NT2/D1 (cell line): ENCODE measurements at regions not wholly inside any gene's neighbourhood (a gene's known extent, or its start where the extent isn't known, plus 50 kb on each side); places are given as distances from the start of the nearest gene placed in this dataset.

Experiments
- DNase-seq: peaks from one replicate; pipeline ENCODE4 v3.0.0-alpha.2; 2011; ENCODE audit warnings: low read depth, low spot score
- H3K27me3 ChIP-seq: 2 replicates; pipeline ENCODE4 v1.6.0; 2011; ENCODE audit warnings: mild to moderate bottlenecking; ENCODE audit not compliant: insufficient read length, insufficient read depth
- H3K36me3 ChIP-seq: 2 replicates; pipeline ENCODE4 v1.6.1; 2011; ENCODE audit warnings: mild to moderate bottlenecking, low read length, mixed read lengths; ENCODE audit not compliant: insufficient read depth, insufficient read length
- H3K4me1 ChIP-seq: 2 replicates; pipeline ENCODE4 v1.5.1; 2011; ENCODE audit not compliant: insufficient read depth, insufficient read length
- H3K4me3 ChIP-seq: 2 replicates; pipeline ENCODE4 v1.5.1; 2011; ENCODE audit warnings: low read depth; ENCODE audit not compliant: insufficient read length
- H3K9ac ChIP-seq: 2 replicates; pipeline ENCODE4 v1.6.0; 2011; ENCODE audit warnings: low read depth; ENCODE audit not compliant: insufficient read length
- H3K9me3 ChIP-seq: 2 replicates; pipeline ENCODE4 v1.5.1; 2011; ENCODE audit warnings: mild to moderate bottlenecking, low read length; ENCODE audit not compliant: insufficient read depth
- SUZ12 ChIP-seq: IDR thresholded peaks from 2 replicates; pipeline ENCODE4 v1.6.1; 2011; ENCODE audit not compliant: insufficient read length, insufficient read depth; ENCODE audit errors: extremely low read depth
- YY1 ChIP-seq: IDR thresholded peaks from 2 replicates; pipeline ENCODE4 v1.6.1; 2011; ENCODE audit not compliant: insufficient read length, insufficient read depth
- ZNF274 ChIP-seq: IDR thresholded peaks from 2 replicates; pipeline ENCODE4 v1.6.1; 2011; ENCODE audit warnings: mild to moderate bottlenecking, low read depth, low read length

- no peak for DNase-seq
- no peaks in the 10 kb centered on the region for H3K4me1 ChIP-seq
- TF ChIP-seq YY1, result no peak
- no peak for TF ChIP-seq SUZ12
- TF ChIP-seq ZNF274, result no peak
- H3K9ac ChIP-seq, result no peak overlapping the region
- no peaks in the 10 kb centered on the region for H3K9me3 ChIP-seq
- H3K36me3 ChIP-seq, result no peaks in the 10 kb centered on the region
- H3K27me3 ChIP-seq, result no peaks in the 10 kb centered on the region
- H3K4me3 ChIP-seq, result no peak overlapping the region
Measured at GRCh38 chr2:224242561-224242960, 159.3 kb downstream of the FAM124B start.

GRCh38 chr2:224241812-224242211, 160.1 kb downstream of the FAM124B start:
- Histone ChIP-seq H3K9me3 (no peaks in the 10 kb centered on the region), H3K36me3 (no peaks in the 10 kb centered on the region), H3K9ac (no peak overlapping the region), H3K4me1 (no peaks in the 10 kb centered on the region), H3K27me3 (no peaks in the 10 kb centered on the region), H3K4me3 (no peak overlapping the region)
- no peak for TF ChIP-seq YY1
- no peak for TF ChIP-seq ZNF274
- no peak for TF ChIP-seq SUZ12
- DNase-seq, result no peak

- DNase-seq, result no peak
- H3K9me3 ChIP-seq, result no peaks in the 10 kb centered on the region; the same call in 1 of the 2 replicates
- H3K4me1 ChIP-seq, result no peaks in the 10 kb centered on the region
Measured at GRCh38 chr2:224241001-224241400, 160.9 kb downstream of the FAM124B start.

GRCh38 chr2:224223851-224224555, 177.9 kb downstream of the FAM124B start:
- TF ChIP-seq SUZ12 (no peak), ZNF274 (no peak)
- H3K4me3 ChIP-seq, result no peak overlapping the region
- no peak overlapping the region for H3K9ac ChIP-seq
- H3K36me3 ChIP-seq, result no peaks in the 10 kb centered on the region
- no peak for DNase-seq
- H3K27me3 ChIP-seq, result no peaks in the 10 kb centered on the region
- H3K9me3 ChIP-seq, result peaks cover 24% of the 10 kb centered on the region
- H3K4me1 ChIP-seq, result peaks cover 4% of the 10 kb centered on the region

More at GRCh38 chr2:224241001-224241400, 160.9 kb downstream of the FAM124B start:
- H3K36me3 ChIP-seq, result no peaks in the 10 kb centered on the region
- no peak overlapping the region for H3K9ac ChIP-seq
- no peaks in the 10 kb centered on the region for H3K27me3 ChIP-seq
- no peak for TF ChIP-seq ZNF274
- no peak for TF ChIP-seq SUZ12
- TF ChIP-seq YY1, result no peak
- H3K4me3 ChIP-seq, result no peak overlapping the region

GRCh38 chr2:224222974-224223373, 178.9 kb downstream of the FAM124B start:
- Histone ChIP-seq H3K36me3 (no peaks in the 10 kb centered on the region), H3K4me1 (peaks cover 4% of the 10 kb centered on the region), H3K27me3 (no peaks in the 10 kb centered on the region), H3K4me3 (no peak overlapping the region), H3K9ac (no peak overlapping the region), H3K9me3 (peaks cover 34% of the 10 kb centered on the region)
- TF ChIP-seq SUZ12 (no peak), YY1 (no peak)
- DNase-seq, result no peak

GRCh38 chr2:224222291-224222690, 179.6 kb downstream of the FAM124B start:
- Histone ChIP-seq H3K9ac (no peak overlapping the region), H3K36me3 (no peaks in the 10 kb centered on the region), H3K27me3 (no peaks in the 10 kb centered on the region), H3K9me3 (peaks cover 41% of the 10 kb centered on the region), H3K4me1 (peaks cover 5% of the 10 kb centered on the region), H3K4me3 (no peak overlapping the region)
- DNase-seq, result no peak
- no peak for TF ChIP-seq ZNF274

GRCh38 chr2:224221455-224221913, 180.4 kb downstream of the FAM124B start:
- no peaks in the 10 kb centered on the region for H3K36me3 ChIP-seq
- TF ChIP-seq YY1, result no peak
- TF ChIP-seq SUZ12, result no peak
- TF ChIP-seq ZNF274, result no peak
- no peak overlapping the region for H3K9ac ChIP-seq
- no peak overlapping the region for H3K4me3 ChIP-seq
- H3K27me3 ChIP-seq, result no peaks in the 10 kb centered on the region
- peak; percentile 74 for DNase-seq
- H3K9me3 ChIP-seq, result peaks cover 47% of the 10 kb centered on the region
- H3K4me1 ChIP-seq, result peaks cover 6% of the 10 kb centered on the region
